ENCODE measurements at regions not wholly inside any gene's neighbourhood (a gene's known extent, or its start where the extent isn't known, plus 50 kb on each side); places are given as distances from the start of the nearest gene placed in this dataset.

DNA sequence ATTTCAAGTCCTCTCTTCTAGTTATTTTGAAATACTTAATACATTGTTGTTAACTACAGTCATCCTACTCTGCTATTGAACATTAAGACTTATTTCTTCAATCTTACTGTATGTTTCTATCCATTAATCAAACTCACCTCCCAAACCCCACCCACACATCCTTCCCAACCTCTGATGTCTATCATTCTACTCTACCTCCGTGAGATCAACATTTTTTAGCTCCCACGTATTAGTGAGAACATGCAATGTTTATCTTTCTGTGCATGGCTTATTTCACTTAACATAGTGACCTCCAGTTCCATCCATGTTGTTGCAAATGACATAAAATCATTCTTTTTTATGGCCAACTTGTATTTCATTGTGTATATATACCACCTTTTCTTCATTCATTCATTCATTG, 236.6 kb upstream of the CTNNB1 start:
- TF ChIP-seq, protein P1, sequence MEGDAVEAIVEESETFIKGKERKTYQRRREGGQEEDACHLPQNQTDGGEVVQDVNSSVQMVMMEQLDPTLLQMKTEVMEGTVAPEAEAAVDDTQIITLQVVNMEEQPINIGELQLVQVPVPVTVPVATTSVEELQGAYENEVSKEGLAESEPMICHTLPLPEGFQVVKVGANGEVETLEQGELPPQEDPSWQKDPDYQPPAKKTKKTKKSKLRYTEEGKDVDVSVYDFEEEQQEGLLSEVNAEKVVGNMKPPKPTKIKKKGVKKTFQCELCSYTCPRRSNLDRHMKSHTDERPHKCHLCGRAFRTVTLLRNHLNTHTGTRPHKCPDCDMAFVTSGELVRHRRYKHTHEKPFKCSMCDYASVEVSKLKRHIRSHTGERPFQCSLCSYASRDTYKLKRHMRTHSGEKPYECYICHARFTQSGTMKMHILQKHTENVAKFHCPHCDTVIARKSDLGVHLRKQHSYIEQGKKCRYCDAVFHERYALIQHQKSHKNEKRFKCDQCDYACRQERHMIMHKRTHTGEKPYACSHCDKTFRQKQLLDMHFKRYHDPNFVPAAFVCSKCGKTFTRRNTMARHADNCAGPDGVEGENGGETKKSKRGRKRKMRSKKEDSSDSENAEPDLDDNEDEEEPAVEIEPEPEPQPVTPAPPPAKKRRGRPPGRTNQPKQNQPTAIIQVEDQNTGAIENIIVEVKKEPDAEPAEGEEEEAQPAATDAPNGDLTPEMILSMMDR (conservative IDR thresholded peaks at IDR 0.05; ENCODE audit: low read length), result no peak
- no peak for TF ChIP-seq EZH2phosphoT487 (IDR thresholded peaks at IDR 0.05; ENCODE audit: borderline replicate concordance)

Measured in Loucy (cell line).